ENCODE measurements at regions not wholly inside any gene's neighbourhood (a gene's known extent, or its start where the extent isn't known, plus 50 kb on each side); places are given as distances from the start of the nearest gene placed in this dataset.

DNA sequence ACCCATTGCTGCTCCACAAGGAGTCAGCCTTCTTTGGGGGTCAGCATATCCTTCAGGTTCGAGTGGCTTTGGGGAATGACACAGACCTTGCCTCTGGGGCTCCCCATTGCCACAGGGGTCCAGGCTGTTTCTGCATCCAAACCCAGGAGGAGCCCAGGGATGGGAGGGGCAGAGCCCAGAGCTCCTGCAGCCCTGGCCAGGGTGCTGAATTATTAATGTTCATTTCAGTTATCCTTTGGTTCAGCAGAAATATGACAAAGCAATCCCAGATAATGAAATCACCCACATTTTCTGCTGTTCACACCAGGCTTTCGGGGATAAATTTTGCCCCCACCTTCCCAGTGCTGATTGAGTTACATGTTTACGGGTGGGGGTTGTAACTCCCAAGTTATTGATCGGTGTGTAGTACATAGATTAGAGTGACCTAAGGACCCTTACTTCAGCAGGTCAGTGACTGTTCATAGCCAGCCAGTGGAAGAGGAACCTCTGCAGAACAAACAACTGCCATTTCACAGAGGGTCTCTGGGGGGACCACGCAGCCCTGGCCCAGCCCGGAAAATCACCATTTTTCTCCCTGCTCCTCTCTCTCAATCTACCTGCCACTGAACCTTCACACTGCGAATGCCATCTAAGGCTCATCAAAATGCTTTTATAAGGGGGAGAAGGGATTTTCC is 240.3 kb upstream of the N4BP1 start (continued):
- TF ChIP-seq, protein P1, sequence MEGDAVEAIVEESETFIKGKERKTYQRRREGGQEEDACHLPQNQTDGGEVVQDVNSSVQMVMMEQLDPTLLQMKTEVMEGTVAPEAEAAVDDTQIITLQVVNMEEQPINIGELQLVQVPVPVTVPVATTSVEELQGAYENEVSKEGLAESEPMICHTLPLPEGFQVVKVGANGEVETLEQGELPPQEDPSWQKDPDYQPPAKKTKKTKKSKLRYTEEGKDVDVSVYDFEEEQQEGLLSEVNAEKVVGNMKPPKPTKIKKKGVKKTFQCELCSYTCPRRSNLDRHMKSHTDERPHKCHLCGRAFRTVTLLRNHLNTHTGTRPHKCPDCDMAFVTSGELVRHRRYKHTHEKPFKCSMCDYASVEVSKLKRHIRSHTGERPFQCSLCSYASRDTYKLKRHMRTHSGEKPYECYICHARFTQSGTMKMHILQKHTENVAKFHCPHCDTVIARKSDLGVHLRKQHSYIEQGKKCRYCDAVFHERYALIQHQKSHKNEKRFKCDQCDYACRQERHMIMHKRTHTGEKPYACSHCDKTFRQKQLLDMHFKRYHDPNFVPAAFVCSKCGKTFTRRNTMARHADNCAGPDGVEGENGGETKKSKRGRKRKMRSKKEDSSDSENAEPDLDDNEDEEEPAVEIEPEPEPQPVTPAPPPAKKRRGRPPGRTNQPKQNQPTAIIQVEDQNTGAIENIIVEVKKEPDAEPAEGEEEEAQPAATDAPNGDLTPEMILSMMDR (IDR thresholded peaks at IDR 0.05; ENCODE audit: low read depth, low read length, missing input control): no peak
- TF ChIP-seq, protein P2, sequence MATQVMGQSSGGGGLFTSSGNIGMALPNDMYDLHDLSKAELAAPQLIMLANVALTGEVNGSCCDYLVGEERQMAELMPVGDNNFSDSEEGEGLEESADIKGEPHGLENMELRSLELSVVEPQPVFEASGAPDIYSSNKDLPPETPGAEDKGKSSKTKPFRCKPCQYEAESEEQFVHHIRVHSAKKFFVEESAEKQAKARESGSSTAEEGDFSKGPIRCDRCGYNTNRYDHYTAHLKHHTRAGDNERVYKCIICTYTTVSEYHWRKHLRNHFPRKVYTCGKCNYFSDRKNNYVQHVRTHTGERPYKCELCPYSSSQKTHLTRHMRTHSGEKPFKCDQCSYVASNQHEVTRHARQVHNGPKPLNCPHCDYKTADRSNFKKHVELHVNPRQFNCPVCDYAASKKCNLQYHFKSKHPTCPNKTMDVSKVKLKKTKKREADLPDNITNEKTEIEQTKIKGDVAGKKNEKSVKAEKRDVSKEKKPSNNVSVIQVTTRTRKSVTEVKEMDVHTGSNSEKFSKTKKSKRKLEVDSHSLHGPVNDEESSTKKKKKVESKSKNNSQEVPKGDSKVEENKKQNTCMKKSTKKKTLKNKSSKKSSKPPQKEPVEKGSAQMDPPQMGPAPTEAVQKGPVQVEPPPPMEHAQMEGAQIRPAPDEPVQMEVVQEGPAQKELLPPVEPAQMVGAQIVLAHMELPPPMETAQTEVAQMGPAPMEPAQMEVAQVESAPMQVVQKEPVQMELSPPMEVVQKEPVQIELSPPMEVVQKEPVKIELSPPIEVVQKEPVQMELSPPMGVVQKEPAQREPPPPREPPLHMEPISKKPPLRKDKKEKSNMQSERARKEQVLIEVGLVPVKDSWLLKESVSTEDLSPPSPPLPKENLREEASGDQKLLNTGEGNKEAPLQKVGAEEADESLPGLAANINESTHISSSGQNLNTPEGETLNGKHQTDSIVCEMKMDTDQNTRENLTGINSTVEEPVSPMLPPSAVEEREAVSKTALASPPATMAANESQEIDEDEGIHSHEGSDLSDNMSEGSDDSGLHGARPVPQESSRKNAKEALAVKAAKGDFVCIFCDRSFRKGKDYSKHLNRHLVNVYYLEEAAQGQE (IDR thresholded peaks at IDR 0.05): no peak

DNA sequence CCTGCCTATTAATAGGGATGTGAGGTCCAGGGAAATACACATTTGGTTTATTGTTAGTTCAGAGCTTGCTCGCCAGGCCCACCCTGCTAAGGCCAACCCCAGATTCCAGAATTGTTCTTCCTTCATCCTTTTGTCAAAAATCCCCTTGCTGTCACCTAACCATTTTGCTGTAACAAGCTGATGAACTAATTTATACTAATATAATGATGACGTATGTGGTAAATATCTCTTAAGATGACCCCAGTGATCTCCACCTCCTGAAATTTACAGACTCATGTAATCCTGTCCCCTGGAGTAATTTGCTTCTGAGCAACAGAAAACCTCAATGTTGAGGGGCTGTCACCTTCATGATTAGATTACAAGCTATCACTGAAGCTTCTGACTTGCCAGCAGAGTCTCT is 236.3 kb upstream of the N4BP1 start:
- no peak for DNase-seq (ENCODE audit: low spot score)
- H3K9me3 ChIP-seq (ENCODE audit: control insufficient read depth in 4 of 4, low read length in 3 of 4): no peaks in the 10 kb centered on the region
- H3K27ac ChIP-seq (ENCODE audit: low read depth in 1 of 2, low read length in 2 of 2): no peak overlapping the region
- no peak for TF ChIP-seq GABPA (IDR thresholded peaks at IDR 0.05 in 1 of 2, conservative IDR thresholded peaks at IDR 0.05 in 1 of 2)
- TF ChIP-seq FOXA1 (IDR thresholded peaks at IDR 0.05): no peak
- TF ChIP-seq FOXA2 (IDR thresholded peaks at IDR 0.05): no peak
- no peak for TF ChIP-seq HNF4A (conservative IDR thresholded peaks at IDR 0.05)
- TF ChIP-seq YY1 (IDR thresholded peaks at IDR 0.05): no peak
- TF ChIP-seq RXRA (IDR thresholded peaks at IDR 0.05): no peak
- TF ChIP-seq, protein P1 (IDR thresholded peaks at IDR 0.05; ENCODE audit: low read depth, low read length, missing input control): no peak
- H3K9ac ChIP-seq (ENCODE audit: low read depth in 1 of 2, low read length in 2 of 2): no peak overlapping the region
- H3K27me3 ChIP-seq (ENCODE audit: control insufficient read depth in 4 of 4, insufficient read depth in 4 of 4, low read length in 3 of 4): no peaks in the 10 kb centered on the region
- H3K36me3 ChIP-seq (ENCODE audit: control insufficient read depth in 4 of 4, insufficient read depth in 3 of 4, low read depth in 1 of 4, low read length in 3 of 4): no peaks in the 10 kb centered on the region
- 69% methylated on average over 2 of the region's 2 CpGs for WGBS
- H3K4me3 ChIP-seq (ENCODE audit: low read depth in 1 of 3, low read length in 3 of 3): no peak overlapping the region
- no peaks in the 10 kb centered on the region for H3K4me1 ChIP-seq (ENCODE audit: control insufficient read depth in 4 of 4, insufficient read depth in 4 of 4, low read length in 3 of 4)

DNA sequence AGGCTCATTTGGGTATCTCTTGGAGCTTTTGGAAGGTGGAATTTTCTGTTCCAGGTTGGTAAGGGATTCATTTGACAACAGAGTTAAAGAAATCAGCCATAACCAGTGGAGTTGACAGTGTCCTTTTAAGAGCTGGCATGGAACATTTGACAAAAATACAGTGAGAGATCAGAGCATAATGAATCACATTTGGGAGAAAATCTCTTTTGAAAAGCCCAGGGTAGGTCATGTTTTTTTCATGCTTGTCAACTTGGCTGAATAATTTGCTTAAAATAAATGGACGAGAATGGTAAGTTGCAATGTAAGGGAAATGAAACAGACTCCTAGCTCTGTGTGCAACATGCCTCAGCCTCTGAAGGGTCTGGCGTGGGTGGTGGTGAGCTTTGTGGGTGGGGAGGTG is 235.3 kb upstream of the N4BP1 start:
- WGBS: 20% methylated on average over 2 of the region's 2 CpGs
- Histone ChIP-seq H3K9ac (ENCODE audit: low read depth in 1 of 2, low read length in 2 of 2) (no peak overlapping the region), H3K4me3 (ENCODE audit: low read depth in 1 of 3, low read length in 3 of 3) (no peak overlapping the region), H3K9me3 (ENCODE audit: control insufficient read depth in 4 of 4, low read length in 3 of 4) (no peaks in the 10 kb centered on the region), H3K27ac (ENCODE audit: low read depth in 1 of 2, low read length in 2 of 2) (no peak overlapping the region), H3K4me1 (ENCODE audit: control insufficient read depth in 4 of 4, insufficient read depth in 4 of 4, low read length in 3 of 4) (no peaks in the 10 kb centered on the region), H3K36me3 (ENCODE audit: control insufficient read depth in 4 of 4, insufficient read depth in 3 of 4, low read depth in 1 of 4, low read length in 3 of 4) (no peaks in the 10 kb centered on the region), H3K27me3 (ENCODE audit: control insufficient read depth in 4 of 4, insufficient read depth in 4 of 4, low read length in 3 of 4) (no peaks in the 10 kb centered on the region)
- no peak for DNase-seq (ENCODE audit: low spot score)
- TF ChIP-seq SP1 (IDR thresholded peaks at IDR 0.05) (no peak), TAF1 (conservative IDR thresholded peaks at IDR 0.05) (no peak), GABPA (IDR thresholded peaks at IDR 0.05 in 1 of 2, conservative IDR thresholded peaks at IDR 0.05 in 1 of 2) (no peak), YY1 (IDR thresholded peaks at IDR 0.05) (no peak), NR2F2 (IDR thresholded peaks at IDR 0.05) (no peak), HNF4A (conservative IDR thresholded peaks at IDR 0.05) (no peak)
- TF ChIP-seq, protein P3, sequence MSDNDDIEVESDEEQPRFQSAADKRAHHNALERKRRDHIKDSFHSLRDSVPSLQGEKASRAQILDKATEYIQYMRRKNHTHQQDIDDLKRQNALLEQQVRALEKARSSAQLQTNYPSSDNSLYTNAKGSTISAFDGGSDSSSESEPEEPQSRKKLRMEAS (IDR thresholded peaks at IDR 0.05): no peak
- TF ChIP-seq, protein P4, sequence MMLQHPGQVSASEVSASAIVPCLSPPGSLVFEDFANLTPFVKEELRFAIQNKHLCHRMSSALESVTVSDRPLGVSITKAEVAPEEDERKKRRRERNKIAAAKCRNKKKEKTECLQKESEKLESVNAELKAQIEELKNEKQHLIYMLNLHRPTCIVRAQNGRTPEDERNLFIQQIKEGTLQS (IDR thresholded peaks at IDR 0.05): no peak
